Effector memory CD8-positive, alpha-beta T cell (primary cell): ENCODE measurements at regions not wholly inside any gene's neighbourhood (a gene's known extent, or its start where the extent isn't known, plus 50 kb on each side); places are given as distances from the start of the nearest gene placed in this dataset.
"Not testable (repeated sequence)": the region's sequence is repeated elsewhere in the genome, so short reads cannot be mapped to it uniquely, and the experiment has no call there.

ENCODE experiments used
- ATAC-seq: fragments of 150-1000 bp; cut with Tn5 transposase; replicated peaks from 2 replicates; pipeline ENCODE4 v1.10.0; 2021; ENCODE audit warnings: mild to moderate bottlenecking, moderate library complexity
- DNase-seq, 3 experiments: peaks; one replicate each; pipeline ENCODE4 v3.0.0; 2021
- H3K27ac Mint-ChIP-seq, 2 donors: one replicate each; pipeline ENCODE4 v1.8.0; 2022; ENCODE audit warnings: mild to moderate bottlenecking in 2 of 2, mixed read lengths in 2 of 2, moderate library complexity in 2 of 2
- H3K27me3 Mint-ChIP-seq, 2 donors: one replicate each; pipeline ENCODE4 v1.8.0; 2022; ENCODE audit warnings: mixed read lengths in 2 of 2
- H3K36me3 Mint-ChIP-seq: one replicate; pipeline ENCODE4 v1.8.0; 2022; ENCODE audit warnings: mild to moderate bottlenecking, moderate library complexity, mixed read lengths; ENCODE audit not compliant: insufficient read depth
- H3K4me1 Mint-ChIP-seq, 2 donors: one replicate each; pipeline ENCODE4 v1.8.0; 2022; ENCODE audit warnings: low read depth in 2 of 2, mixed read lengths in 2 of 2
- H3K4me3 Mint-ChIP-seq, 2 donors: one replicate each; pipeline ENCODE4 v1.8.0; 2022; ENCODE audit warnings: mild to moderate bottlenecking in 2 of 2, mixed read lengths in 2 of 2, moderate library complexity in 2 of 2
- H3K9me3 Mint-ChIP-seq, 2 donors: one replicate each; pipeline ENCODE4 v1.8.0; 2022; ENCODE audit warnings: mixed read lengths in 2 of 2

- Mint-ChIP-seq H3K27me3 (peaks cover 12 to 31% of the 10 kb centered on the region in 2 donors), H3K4me1 (no peaks in the 10 kb centered on the region), H3K4me3 (no peak overlapping the region), H3K27ac (no peak overlapping the region), H3K36me3 (no peaks in the 10 kb centered on the region), H3K9me3 (no peaks in the 10 kb centered on the region)
- ATAC-seq (no peak), DNase-seq (no peak)
These were observed 55.2 kb upstream of the DIRAS2 start for GRCh38 chr9:90697808-90698207.

- H3K4me3 Mint-ChIP-seq, H3K27ac Mint-ChIP-seq, H3K4me1 Mint-ChIP-seq: not testable (repeated sequence)
These were observed 51.6 kb upstream of the DIRAS2 start for GRCh38 chr9:90694187-90694586.

More at GRCh38 chr9:90694187-90694586, 51.6 kb upstream of the DIRAS2 start:
- H3K27me3 Mint-ChIP-seq, ATAC-seq, H3K36me3 Mint-ChIP-seq, H3K9me3 Mint-ChIP-seq, DNase-seq: not testable (repeated sequence)
